Neural crest cell (in vitro differentiated cells): ENCODE measurements at regions not wholly inside any gene's neighbourhood (a gene's known extent, or its start where the extent isn't known, plus 50 kb on each side); places are given as distances from the start of the nearest gene placed in this dataset.
"Not testable (repeated sequence)": the region's sequence is repeated elsewhere in the genome, so short reads cannot be mapped to it uniquely, and the experiment has no call there.

Experiments used
- DNase-seq: peaks from one replicate; pipeline ENCODE4 v3.0.0; 2021; ENCODE audit warnings: low read depth, mixed read lengths, low spot score
- H3K27ac Mint-ChIP-seq: one replicate; pipeline ENCODE4 v1.8.0; 2021; ENCODE audit warnings: mild to moderate bottlenecking, mixed read lengths; ENCODE audit not compliant: unreplicated experiment
- H3K27me3 Mint-ChIP-seq: 2 replicates; pipeline ENCODE4 v1.8.0; 2021; ENCODE audit warnings: low read depth, mild to moderate bottlenecking, mixed read lengths
- H3K36me3 Mint-ChIP-seq: 2 replicates; pipeline ENCODE4 v1.8.0; 2021; ENCODE audit warnings: low read depth, mild to moderate bottlenecking, mixed read lengths
- H3K4me1 Mint-ChIP-seq: 2 replicates; pipeline ENCODE4 v1.8.0; 2021; ENCODE audit warnings: mixed read lengths
- H3K4me3 Mint-ChIP-seq: one replicate; pipeline ENCODE4 v1.8.0; 2021; ENCODE audit warnings: mild to moderate bottlenecking, mixed read lengths
- H3K9me3 Mint-ChIP-seq: 2 replicates; pipeline ENCODE4 v1.8.0; 2021; ENCODE audit warnings: mixed read lengths

- not testable (repeated sequence) for DNase-seq, H3K4me3 Mint-ChIP-seq, H3K9me3 Mint-ChIP-seq, H3K27me3 Mint-ChIP-seq, H3K27ac Mint-ChIP-seq, H3K36me3 Mint-ChIP-seq, H3K4me1 Mint-ChIP-seq
Measured at GRCh38 chr14:19132836-19133120, 165.5 kb downstream of the POTEM start.

- H3K36me3 Mint-ChIP-seq, H3K9me3 Mint-ChIP-seq, DNase-seq, H3K27me3 Mint-ChIP-seq, H3K27ac Mint-ChIP-seq, H3K4me3 Mint-ChIP-seq, H3K4me1 Mint-ChIP-seq: not testable (repeated sequence)
Measured at GRCh38 chr14:19157106-19157709, 190.0 kb downstream of the POTEM start.

- not testable (repeated sequence) for H3K36me3 Mint-ChIP-seq, H3K27ac Mint-ChIP-seq, H3K4me1 Mint-ChIP-seq, H3K9me3 Mint-ChIP-seq, H3K27me3 Mint-ChIP-seq, H3K4me3 Mint-ChIP-seq, DNase-seq
Measured at GRCh38 chr14:19158012-19158411, 190.8 kb downstream of the POTEM start.

- not testable (repeated sequence) for H3K4me3 Mint-ChIP-seq, H3K27me3 Mint-ChIP-seq, H3K27ac Mint-ChIP-seq, H3K9me3 Mint-ChIP-seq, H3K4me1 Mint-ChIP-seq, H3K36me3 Mint-ChIP-seq, DNase-seq
Measured at GRCh38 chr14:19158588-19158987, 191.4 kb downstream of the POTEM start.

GRCh38 chr14:19159003-19159625, 191.9 kb downstream of the POTEM start:
- not testable (repeated sequence) for H3K36me3 Mint-ChIP-seq, H3K9me3 Mint-ChIP-seq, H3K27ac Mint-ChIP-seq, DNase-seq, H3K4me1 Mint-ChIP-seq, H3K4me3 Mint-ChIP-seq, H3K27me3 Mint-ChIP-seq

- H3K36me3 Mint-ChIP-seq, H3K4me3 Mint-ChIP-seq, H3K4me1 Mint-ChIP-seq, H3K9me3 Mint-ChIP-seq, DNase-seq, H3K27ac Mint-ChIP-seq, H3K27me3 Mint-ChIP-seq: not testable (repeated sequence)
Measured at GRCh38 chr14:19160379-19160778, 193.1 kb downstream of the POTEM start.

- H3K36me3 Mint-ChIP-seq, DNase-seq, H3K9me3 Mint-ChIP-seq, H3K4me1 Mint-ChIP-seq, H3K27me3 Mint-ChIP-seq, H3K27ac Mint-ChIP-seq, H3K4me3 Mint-ChIP-seq: not testable (repeated sequence)
Measured at GRCh38 chr14:19161251-19162033, 194.2 kb downstream of the POTEM start.

GRCh38 chr14:19162034-19162706, 194.9 kb downstream of the POTEM start:
- H3K36me3 Mint-ChIP-seq, H3K27ac Mint-ChIP-seq, DNase-seq, H3K4me3 Mint-ChIP-seq, H3K4me1 Mint-ChIP-seq, H3K27me3 Mint-ChIP-seq, H3K9me3 Mint-ChIP-seq: not testable (repeated sequence)

- H3K27me3 Mint-ChIP-seq, H3K4me1 Mint-ChIP-seq, H3K9me3 Mint-ChIP-seq, H3K27ac Mint-ChIP-seq, H3K4me3 Mint-ChIP-seq, H3K36me3 Mint-ChIP-seq, DNase-seq: not testable (repeated sequence)
Measured at GRCh38 chr14:19162920-19163319, 195.7 kb downstream of the POTEM start.

- not testable (repeated sequence) for H3K4me3 Mint-ChIP-seq, H3K27ac Mint-ChIP-seq, DNase-seq, H3K4me1 Mint-ChIP-seq, H3K9me3 Mint-ChIP-seq, H3K36me3 Mint-ChIP-seq, H3K27me3 Mint-ChIP-seq
Measured at GRCh38 chr14:19163891-19164290, 196.7 kb downstream of the POTEM start.

GRCh38 chr14:19164426-19164825, 197.2 kb downstream of the POTEM start:
- H3K36me3 Mint-ChIP-seq, H3K9me3 Mint-ChIP-seq, H3K27ac Mint-ChIP-seq, H3K4me1 Mint-ChIP-seq, H3K27me3 Mint-ChIP-seq, DNase-seq, H3K4me3 Mint-ChIP-seq: not testable (repeated sequence)

GRCh38 chr14:19166056-19166455, 198.8 kb downstream of the POTEM start:
- not testable (repeated sequence) for H3K4me3 Mint-ChIP-seq, DNase-seq, H3K4me1 Mint-ChIP-seq, H3K27ac Mint-ChIP-seq, H3K9me3 Mint-ChIP-seq, H3K36me3 Mint-ChIP-seq, H3K27me3 Mint-ChIP-seq

GRCh38 chr14:19167454-19168190, 200.4 kb downstream of the POTEM start:
- H3K27ac Mint-ChIP-seq, H3K4me1 Mint-ChIP-seq, H3K36me3 Mint-ChIP-seq, H3K27me3 Mint-ChIP-seq, H3K9me3 Mint-ChIP-seq, H3K4me3 Mint-ChIP-seq, DNase-seq: not testable (repeated sequence)
